CD14-positive monocyte (primary cell): ENCODE measurements at regions not wholly inside any gene's neighbourhood (a gene's known extent, or its start where the extent isn't known, plus 50 kb on each side); places are given as distances from the start of the nearest gene placed in this dataset.

Source experiments
- DNase-seq, 3 donors: peaks; one replicate each; pipeline ENCODE4 v3.0.0-alpha.2; 2011 to 2022
- H2AFZ ChIP-seq: 2 replicates; pipeline ENCODE4 v1.6.0; 2012; ENCODE audit warnings: mild to moderate bottlenecking, low read depth, low read length, inconsistent platforms; ENCODE audit not compliant: insufficient read depth, poor library complexity, severe bottlenecking
- H3K27ac ChIP-seq, 2 donors: 1 replicate in 1 of 2; 2 replicates in 1 of 2; pipeline ENCODE4 v1.5.1; 2012 to 2013; ENCODE audit warnings: low read length in 2 of 2, control low read depth in 1 of 2, inconsistent platforms in 1 of 2, low read depth in 1 of 2, mild to moderate bottlenecking in 1 of 2
- H3K27me3 ChIP-seq, 2 donors: one replicate each; pipeline versions ENCODE4 v1.6.0 to v1.6.1; 2011 to 2013; ENCODE audit warnings: low read length in 2 of 2; ENCODE audit not compliant: control insufficient read depth in 2 of 2, insufficient read depth in 2 of 2
- H3K36me3 ChIP-seq, 2 donors: replicated peaks in 1 of 2; 1 replicate in 1 of 2; 2 replicates in 1 of 2; pipeline versions ENCODE4 v1.5.1 to v1.6.1; 2012 to 2013; ENCODE audit warnings: low read length in 2 of 2, control low read depth in 1 of 2, inconsistent platforms in 1 of 2, mild to moderate bottlenecking in 1 of 2; ENCODE audit not compliant: insufficient read depth in 2 of 2, control insufficient read depth in 1 of 2
- H3K4me1 ChIP-seq, 2 donors: 1 replicate in 1 of 2; 2 replicates in 1 of 2; pipeline versions ENCODE4 v1.5.1 to v1.6.1; 2012 to 2013; ENCODE audit warnings: low read length in 2 of 2, control low read depth in 1 of 2, inconsistent platforms in 1 of 2, mild to moderate bottlenecking in 1 of 2, moderate library complexity in 1 of 2; ENCODE audit not compliant: insufficient read depth in 2 of 2, control insufficient read depth in 1 of 2
- H3K4me2 ChIP-seq: replicated peaks from 2 replicates; pipeline ENCODE3; 2012; ENCODE audit warnings: low read length, moderate library complexity, mild to moderate bottlenecking; ENCODE audit not compliant: poor library complexity, severe bottlenecking; ENCODE audit errors: extremely low read depth
- H3K4me3 ChIP-seq, 3 experiments: fragments of 200-600 bp in 1 of 3; sonication (generic) in 1 of 3; replicated peaks in 1 of 3; 1 replicate in 2 of 3; 2 replicates in 1 of 3; pipeline ENCODE4 v1.5.1; 2011 to 2013; ENCODE audit warnings: low read length in 3 of 3, mild to moderate bottlenecking in 3 of 3, control low read depth in 2 of 3, low read depth in 2 of 3, inconsistent platforms in 1 of 3, moderate library complexity in 1 of 3
- H3K79me2 ChIP-seq: 2 replicates; pipeline ENCODE4 v1.6.0; 2012; ENCODE audit warnings: mild to moderate bottlenecking, control low read depth, inconsistent platforms, low read length, moderate library complexity; ENCODE audit not compliant: insufficient read depth
- H3K9ac ChIP-seq: 2 replicates; pipeline ENCODE4 v1.6.0; 2017; ENCODE audit warnings: low read length, mild to moderate bottlenecking; ENCODE audit not compliant: insufficient read depth, poor library complexity, severe bottlenecking
- H3K9me3 ChIP-seq, 2 donors: replicated peaks in 1 of 2; 1 replicate in 1 of 2; 2 replicates in 1 of 2; pipeline versions ENCODE4 v1.5.1 to v1.6.1; 2012 to 2013; ENCODE audit warnings: low read length in 2 of 2, control low read depth in 1 of 2; ENCODE audit not compliant: control insufficient read depth in 1 of 2, insufficient read depth in 1 of 2
- H4K20me1 ChIP-seq: 2 replicates; pipeline ENCODE4 v1.6.0; 2012; ENCODE audit warnings: mild to moderate bottlenecking, low read length, control low read depth, moderate library complexity; ENCODE audit not compliant: insufficient read depth
- H3K27ac Mint-ChIP-seq, 7 donors: one replicate each; pipeline ENCODE4 v1.8.0; 2020; ENCODE audit warnings: mild to moderate bottlenecking in 7 of 7, mixed read lengths in 7 of 7, moderate library complexity in 6 of 7, inconsistent platforms in 2 of 7
- H3K27me3 Mint-ChIP-seq, 3 donors: one replicate each; pipeline ENCODE4 v1.8.0; 2021 to 2022; ENCODE audit warnings: low read depth in 3 of 3, mild to moderate bottlenecking in 3 of 3, mixed read lengths in 3 of 3, moderate library complexity in 3 of 3, inconsistent platforms in 1 of 3
- H3K36me3 Mint-ChIP-seq, 2 donors: one replicate each; pipeline ENCODE4 v1.8.0; 2020; ENCODE audit warnings: mixed read lengths in 2 of 2, inconsistent platforms in 1 of 2, mild to moderate bottlenecking in 1 of 2
- H3K4me1 Mint-ChIP-seq: one replicate; pipeline ENCODE4 v1.8.0; 2020; ENCODE audit warnings: mild to moderate bottlenecking, mixed read lengths
- H3K4me3 Mint-ChIP-seq, 2 donors: one replicate each; pipeline ENCODE4 v1.8.0; 2020; ENCODE audit warnings: mild to moderate bottlenecking in 2 of 2, mixed read lengths in 2 of 2, moderate library complexity in 1 of 2
- H3K9me3 Mint-ChIP-seq, 7 donors: one replicate each; pipeline ENCODE4 v1.8.0; 2020 to 2022; ENCODE audit warnings: mixed read lengths in 7 of 7, mild to moderate bottlenecking in 6 of 7, moderate library complexity in 6 of 7, inconsistent platforms in 2 of 7
- CTCF ChIP-seq: fragments of 200-600 bp; IDR thresholded peaks from one replicate; pipeline ENCODE4 v1.8.0; 2022; ENCODE audit warnings: antibody characterized with exemption, mild to moderate bottlenecking
- WGBS: methylation state at CpG from one replicate; pipeline ENCODE4 v1.1.5; 2013; ENCODE audit warnings: missing lambda C conversion rate; ENCODE audit not compliant: insufficient coverage; 5-methylcytosine and 5-hydroxymethylcytosine counted together
- intact Hi-C, 2 donors: fragments of 100-400 bp; cut with micrococcal nuclease; formaldehyde crosslinking; loops; one replicate each; pipeline versions ENCODE4 v1.15.0 to v1.15.1; 2023

GRCh38 chr3:43919029-43919428 is 228.3 kb downstream of the ABHD5 start:
- Histone ChIP-seq H3K4me2 (no peak overlapping the region), H3K9me3 (peaks cover 5 to 10% of the 10 kb centered on the region in 2 donors)
- intact Hi-C loops, result no loop called here

GRCh38 chr3:43921056-43921648 is 230.4 kb downstream of the ABHD5 start:
- Histone ChIP-seq H3K4me3 (no peak overlapping the region), H3K9me3 (peaks cover 5 to 10% of the 10 kb centered on the region in 2 donors), H4K20me1 (no peaks in the 10 kb centered on the region), H3K79me2 (no peaks in the 10 kb centered on the region), H3K4me2 (no peak overlapping the region), H3K27me3 (peaks cover 2 to 5% of the 10 kb centered on the region in 2 donors), H3K4me1 (no peaks in the 10 kb centered on the region), H3K36me3 (no peaks in the 10 kb centered on the region), H3K27ac (no peak overlapping the region), H3K9ac (no peak overlapping the region), H2AFZ (no peak overlapping the region)
- 67% methylated on average over 3 of the region's 8 CpGs for WGBS
- TF ChIP-seq CTCF, result no peak
- Mint-ChIP-seq H3K4me3 (no peak overlapping the region), H3K36me3 (no peaks in the 10 kb centered on the region), H3K4me1 (peaks cover 12% of the 10 kb centered on the region), H3K27ac (no peak overlapping the region), H3K27me3 (peaks cover 17 to 31% (median 25%) of the 10 kb centered on the region in 3 donors), H3K9me3 (peaks cover 0 to 11% (median 5%) of the 10 kb centered on the region in 7 donors)
- no peak for DNase-seq
- intact Hi-C loops, result no loop called here

More at GRCh38 chr3:43919029-43919428, 228.3 kb downstream of the ABHD5 start:
- no peak for DNase-seq
- Histone ChIP-seq H3K4me1 (no peaks in the 10 kb centered on the region), H4K20me1 (no peaks in the 10 kb centered on the region), H3K79me2 (no peaks in the 10 kb centered on the region), H3K9ac (no peak overlapping the region), H3K36me3 (no peaks in the 10 kb centered on the region), H3K4me3 (no peak overlapping the region), H2AFZ (no peak overlapping the region), H3K27me3 (peaks cover 2 to 5% of the 10 kb centered on the region in 2 donors), H3K27ac (no peak overlapping the region)
- Mint-ChIP-seq H3K4me3 (no peak overlapping the region), H3K27ac (no peak overlapping the region), H3K4me1 (peaks cover 12% of the 10 kb centered on the region), H3K27me3 (peaks cover 14 to 30% (median 20%) of the 10 kb centered on the region in 3 donors), H3K36me3 (no peaks in the 10 kb centered on the region), H3K9me3 (peaks cover 0 to 8% (median 6%) of the 10 kb centered on the region in 7 donors)
- no peak for TF ChIP-seq CTCF
- 76% methylated on average over 5 of the region's 7 CpGs for WGBS
